Endodermal cell (in vitro differentiated cells): ENCODE measurements at regions not wholly inside any gene's neighbourhood (a gene's known extent, or its start where the extent isn't known, plus 50 kb on each side); places are given as distances from the start of the nearest gene placed in this dataset.

Experiments used
- DNase-seq: peaks from one replicate; pipeline ENCODE4 v3.0.0-alpha.2; 2017
- H3K27ac ChIP-seq: 2 replicates; pipeline ENCODE4 v1.5.1; 2013; ENCODE audit warnings: mild to moderate bottlenecking, low read depth, low read length, moderate library complexity
- H3K27me3 ChIP-seq: 2 replicates; pipeline ENCODE4 v1.6.1; 2013; ENCODE audit warnings: mild to moderate bottlenecking, low read length, moderate library complexity; ENCODE audit not compliant: insufficient read depth, control insufficient read depth, poor library complexity, severe bottlenecking
- H3K36me3 ChIP-seq: 2 replicates; pipeline ENCODE4 v1.7.0; 2013; ENCODE audit warnings: mild to moderate bottlenecking, low read length, moderate library complexity; ENCODE audit not compliant: control insufficient read depth, insufficient read depth
- H3K4me1 ChIP-seq: one replicate; pipeline ENCODE4 v1.7.0; 2013; ENCODE audit warnings: low read length; ENCODE audit not compliant: control insufficient read depth, insufficient read depth
- H3K4me3 ChIP-seq: 2 replicates; pipeline ENCODE4 v1.5.1; 2013; ENCODE audit warnings: mild to moderate bottlenecking, low read length, moderate library complexity
- H3K9ac ChIP-seq: 2 replicates; pipeline ENCODE4 v1.6.1; 2013; ENCODE audit warnings: mild to moderate bottlenecking, low read length, moderate library complexity; ENCODE audit not compliant: poor library complexity, severe bottlenecking; ENCODE audit errors: extremely low read depth
- H3K9me3 ChIP-seq: 2 replicates; pipeline ENCODE4 v1.6.1; 2013; ENCODE audit warnings: mild to moderate bottlenecking, low read length, moderate library complexity; ENCODE audit not compliant: control insufficient read depth
- H3K27ac Mint-ChIP-seq: 2 replicates; pipeline ENCODE4 v1.8.0; 2020; ENCODE audit warnings: mixed read lengths
- H3K27me3 Mint-ChIP-seq: 2 replicates; pipeline ENCODE4 v1.8.0; 2021; ENCODE audit warnings: mild to moderate bottlenecking, mixed read lengths; ENCODE audit not compliant: insufficient read depth
- H3K36me3 Mint-ChIP-seq: 2 replicates; pipeline ENCODE4 v1.8.0; 2020; ENCODE audit warnings: low read depth, mixed read lengths
- H3K4me1 Mint-ChIP-seq: 2 replicates; pipeline ENCODE4 v1.8.0; 2020; ENCODE audit warnings: mixed read lengths
- H3K4me3 Mint-ChIP-seq: 2 replicates; pipeline ENCODE4 v1.8.0; 2020; ENCODE audit warnings: mild to moderate bottlenecking, moderate library complexity, mixed read lengths
- H3K9me3 Mint-ChIP-seq: 2 replicates; pipeline ENCODE4 v1.8.0; 2020; ENCODE audit warnings: mild to moderate bottlenecking, mixed read lengths
- WGBS, 2 experiments: methylation state at CpG; one replicate each; pipeline versions ENCODE4 v1.1.5 to v1.1.7; 2013; ENCODE audit warnings: missing lambda C conversion rate in 2 of 2, mixed read lengths in 1 of 2; ENCODE audit not compliant: insufficient coverage in 1 of 2, insufficient read length in 1 of 2; 5-methylcytosine and 5-hydroxymethylcytosine counted together
- TF ChIP-seq, protein P1 (sequence below): fragments of 200-600 bp; sonication (generic); conservative IDR thresholded peaks from 2 replicates; pipeline ENCODE4 v1.5.0; 2021; ENCODE audit warnings: antibody characterized with exemption, mild to moderate bottlenecking

DNA sequence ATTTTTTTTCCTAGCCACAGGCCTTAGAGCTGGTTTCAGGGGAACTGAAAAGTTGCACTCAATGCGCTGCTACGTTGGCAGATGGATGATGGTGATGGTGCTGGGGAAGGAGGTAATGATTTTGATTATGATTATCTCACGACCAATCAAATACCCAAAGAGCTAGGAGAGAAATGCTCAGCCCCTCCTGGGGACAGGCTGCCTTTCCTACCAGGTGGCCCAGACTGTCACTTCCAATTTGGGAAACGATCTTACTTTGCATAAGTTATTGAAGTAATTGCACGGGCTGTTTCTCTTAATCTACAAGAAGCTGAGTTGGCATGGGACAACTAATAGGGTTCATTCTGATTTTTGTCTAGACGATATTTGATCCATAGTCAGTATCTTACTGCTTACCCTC is 379.7 kb upstream of the EEF2KMT start:
- no peaks in the 10 kb centered on the region for H3K36me3 ChIP-seq
- H3K27me3 Mint-ChIP-seq, result peaks cover 89% of the 10 kb centered on the region
- peak overlapping the region; percentile 71 for H3K27ac ChIP-seq
- H3K9ac ChIP-seq, result no peak overlapping the region
- peaks cover 2% of the 10 kb centered on the region for H3K4me1 ChIP-seq
- no peaks in the 10 kb centered on the region for H3K9me3 Mint-ChIP-seq
- no peak overlapping the region for H3K4me3 Mint-ChIP-seq
- no peaks in the 10 kb centered on the region for H3K9me3 ChIP-seq
- H3K4me1 Mint-ChIP-seq, result peaks cover 21% of the 10 kb centered on the region
- peaks cover 86% of the 10 kb centered on the region for H3K27me3 ChIP-seq
- 60 to 95% methylated on average over 2 to 6 of the region's 6 CpGs for WGBS, 2 experiments
- DNase-seq, result no peak
- TF ChIP-seq, protein P1, sequence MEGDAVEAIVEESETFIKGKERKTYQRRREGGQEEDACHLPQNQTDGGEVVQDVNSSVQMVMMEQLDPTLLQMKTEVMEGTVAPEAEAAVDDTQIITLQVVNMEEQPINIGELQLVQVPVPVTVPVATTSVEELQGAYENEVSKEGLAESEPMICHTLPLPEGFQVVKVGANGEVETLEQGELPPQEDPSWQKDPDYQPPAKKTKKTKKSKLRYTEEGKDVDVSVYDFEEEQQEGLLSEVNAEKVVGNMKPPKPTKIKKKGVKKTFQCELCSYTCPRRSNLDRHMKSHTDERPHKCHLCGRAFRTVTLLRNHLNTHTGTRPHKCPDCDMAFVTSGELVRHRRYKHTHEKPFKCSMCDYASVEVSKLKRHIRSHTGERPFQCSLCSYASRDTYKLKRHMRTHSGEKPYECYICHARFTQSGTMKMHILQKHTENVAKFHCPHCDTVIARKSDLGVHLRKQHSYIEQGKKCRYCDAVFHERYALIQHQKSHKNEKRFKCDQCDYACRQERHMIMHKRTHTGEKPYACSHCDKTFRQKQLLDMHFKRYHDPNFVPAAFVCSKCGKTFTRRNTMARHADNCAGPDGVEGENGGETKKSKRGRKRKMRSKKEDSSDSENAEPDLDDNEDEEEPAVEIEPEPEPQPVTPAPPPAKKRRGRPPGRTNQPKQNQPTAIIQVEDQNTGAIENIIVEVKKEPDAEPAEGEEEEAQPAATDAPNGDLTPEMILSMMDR, result no peak
- H3K4me3 ChIP-seq, result no peak overlapping the region
- no peak overlapping the region for H3K27ac Mint-ChIP-seq
- no peaks in the 10 kb centered on the region for H3K36me3 Mint-ChIP-seq

DNA sequence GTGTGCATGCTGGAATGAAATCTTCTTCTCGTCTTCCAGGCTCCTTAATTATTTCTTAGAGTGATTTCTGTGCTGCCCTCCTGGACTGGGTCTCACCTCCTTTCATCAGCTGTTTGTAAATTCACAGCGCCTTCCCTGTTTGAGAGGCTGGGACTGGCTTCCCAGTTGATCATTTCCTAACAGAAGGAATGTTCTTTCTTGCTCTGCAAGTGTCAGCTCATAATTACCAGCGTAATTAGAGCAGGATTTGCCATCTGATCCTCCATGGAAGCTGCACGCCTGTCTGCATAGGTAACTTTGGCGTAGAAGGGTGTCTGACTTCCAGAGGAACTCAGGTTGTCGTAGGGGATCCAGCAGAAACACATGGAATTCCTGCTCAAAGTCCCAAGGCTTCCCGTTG is 375.0 kb upstream of the EEF2KMT start:
- Mint-ChIP-seq H3K36me3 (no peaks in the 10 kb centered on the region), H3K4me3 (no peak overlapping the region), H3K4me1 (peaks cover 13% of the 10 kb centered on the region), H3K27ac (no peak overlapping the region), H3K9me3 (peaks cover 2% of the 10 kb centered on the region), H3K27me3 (peaks cover 73% of the 10 kb centered on the region)
- Histone ChIP-seq H3K36me3 (no peaks in the 10 kb centered on the region), H3K27ac (no peak overlapping the region), H3K4me3 (no peak overlapping the region), H3K4me1 (peaks cover 3% of the 10 kb centered on the region), H3K9ac (no peak overlapping the region), H3K27me3 (peaks cover 49% of the 10 kb centered on the region), H3K9me3 (no peaks in the 10 kb centered on the region)
- DNase-seq, result no peak
- 83 to 84% methylated on average over 7 of the region's 7 CpGs for WGBS, 2 experiments
- TF ChIP-seq, protein P1, result no peak

DNA sequence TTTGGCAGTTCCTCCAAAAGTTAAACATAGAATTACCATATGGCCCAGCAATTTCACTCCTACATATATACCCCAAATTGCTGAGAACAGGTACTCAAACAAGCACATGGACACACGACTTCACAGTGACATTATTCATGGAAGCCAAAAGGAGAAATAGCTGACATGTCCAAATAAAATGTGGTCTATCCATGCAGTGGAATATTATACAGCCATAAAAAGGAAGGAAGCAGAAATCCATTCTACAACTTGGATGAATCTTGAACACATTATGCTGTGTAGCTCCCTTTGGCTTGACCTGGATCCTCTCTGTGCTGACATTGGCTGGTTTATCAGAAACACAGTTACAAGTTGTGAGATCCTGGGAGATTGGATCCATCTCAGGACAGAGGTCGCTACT is 370.9 kb upstream of the EEF2KMT start:
- peaks cover 3% of the 10 kb centered on the region for H3K4me1 ChIP-seq
- TF ChIP-seq, protein P1, result no peak
- Mint-ChIP-seq H3K36me3 (no peaks in the 10 kb centered on the region), H3K27ac (no peak overlapping the region), H3K9me3 (peaks cover 2% of the 10 kb centered on the region), H3K4me3 (no peak overlapping the region), H3K27me3 (peaks cover 63% of the 10 kb centered on the region), H3K4me1 (peaks cover 13% of the 10 kb centered on the region)
- H3K9ac ChIP-seq, result no peak overlapping the region
- no peaks in the 10 kb centered on the region for H3K9me3 ChIP-seq
- no peak overlapping the region for H3K27ac ChIP-seq
- H3K4me3 ChIP-seq, result no peak overlapping the region
- DNase-seq, result no peak
- peaks cover 23% of the 10 kb centered on the region for H3K27me3 ChIP-seq
- WGBS, 2 experiments, result 74 to 89% methylated on average over 2 of the region's 2 CpGs
- H3K36me3 ChIP-seq, result no peaks in the 10 kb centered on the region
